ENCODE measurements at regions not wholly inside any gene's neighbourhood (a gene's known extent, or its start where the extent isn't known, plus 50 kb on each side); places are given as distances from the start of the nearest gene placed in this dataset.

- no peaks in the 10 kb centered on the region for H3K27me3 ChIP-seq (ENCODE audit: insufficient read depth)
- no peak overlapping the region for H3K4me3 ChIP-seq
- H3K4me1 Mint-ChIP-seq = no peaks in the 10 kb centered on the region
- H3K79me2 ChIP-seq (replicated peaks; ENCODE audit: insufficient read depth) = no peaks in the 10 kb centered on the region
- no peak overlapping the region for H3K27ac Mint-ChIP-seq
- DNase-seq (ENCODE audit: low spot score) (no peak), ATAC-seq (no peak)
- H3F3A ChIP-seq (replicated peaks; ENCODE audit: low read depth) = no peaks in the 10 kb centered on the region
- peaks cover 14% of the 10 kb centered on the region for H3K27me3 Mint-ChIP-seq (ENCODE audit: insufficient read depth, low read depth, poor library complexity)
- H3K27ac ChIP-seq (ENCODE audit: low read depth) = no peak overlapping the region
- H2AFZ ChIP-seq = no peak overlapping the region
- H3K9me3 Mint-ChIP-seq = peaks cover 41% of the 10 kb centered on the region
- no peak overlapping the region for H3K4me2 ChIP-seq
- H4K20me1 ChIP-seq (replicated peaks; ENCODE audit: insufficient read depth) = no peaks in the 10 kb centered on the region
- H3K36me3 Mint-ChIP-seq (ENCODE audit: low read depth) = peaks cover 54% of the 10 kb centered on the region
- H3K9me2 ChIP-seq (ENCODE audit: insufficient read depth) = no peaks in the 10 kb centered on the region
- TF ChIP-seq NANOG (IDR thresholded peaks at IDR 0.05; ENCODE audit: borderline replicate concordance) (no peak), ZNF462 (CRISPR knock-in tag; IDR thresholded peaks at IDR 0.05) (no peak), ZNF331 (CRISPR knock-in tag; IDR thresholded peaks at IDR 0.05; ENCODE audit: low read depth) (no peak), EZH2phosphoT487 (IDR thresholded peaks at IDR 0.05; ENCODE audit: unreplicated experiment) (no peak), REST (IDR thresholded peaks at IDR 0.05; ENCODE audit: unreplicated experiment) (no peak), STAT1 (IDR thresholded peaks at IDR 0.05; ENCODE audit: unreplicated experiment) (no peak), ETS1 (IDR thresholded peaks at IDR 0.05) (no peak), EZH2 (IDR thresholded peaks at IDR 0.05; ENCODE audit: low read depth, unreplicated experiment) (no peak), JUNB (IDR thresholded peaks at IDR 0.05; ENCODE audit: unreplicated experiment) (no peak), CREB1 (CRISPR knock-in tag; IDR thresholded peaks at IDR 0.05; ENCODE audit: low read depth) (no peak), POLR2AphosphoS5 (IDR thresholded peaks at IDR 0.05; ENCODE audit: low read depth) (no peak), ZNF114 (CRISPR knock-in tag; IDR thresholded peaks at IDR 0.05) (no peak)
- TF ChIP-seq, protein P1, sequence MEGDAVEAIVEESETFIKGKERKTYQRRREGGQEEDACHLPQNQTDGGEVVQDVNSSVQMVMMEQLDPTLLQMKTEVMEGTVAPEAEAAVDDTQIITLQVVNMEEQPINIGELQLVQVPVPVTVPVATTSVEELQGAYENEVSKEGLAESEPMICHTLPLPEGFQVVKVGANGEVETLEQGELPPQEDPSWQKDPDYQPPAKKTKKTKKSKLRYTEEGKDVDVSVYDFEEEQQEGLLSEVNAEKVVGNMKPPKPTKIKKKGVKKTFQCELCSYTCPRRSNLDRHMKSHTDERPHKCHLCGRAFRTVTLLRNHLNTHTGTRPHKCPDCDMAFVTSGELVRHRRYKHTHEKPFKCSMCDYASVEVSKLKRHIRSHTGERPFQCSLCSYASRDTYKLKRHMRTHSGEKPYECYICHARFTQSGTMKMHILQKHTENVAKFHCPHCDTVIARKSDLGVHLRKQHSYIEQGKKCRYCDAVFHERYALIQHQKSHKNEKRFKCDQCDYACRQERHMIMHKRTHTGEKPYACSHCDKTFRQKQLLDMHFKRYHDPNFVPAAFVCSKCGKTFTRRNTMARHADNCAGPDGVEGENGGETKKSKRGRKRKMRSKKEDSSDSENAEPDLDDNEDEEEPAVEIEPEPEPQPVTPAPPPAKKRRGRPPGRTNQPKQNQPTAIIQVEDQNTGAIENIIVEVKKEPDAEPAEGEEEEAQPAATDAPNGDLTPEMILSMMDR (conservative IDR thresholded peaks at IDR 0.05; ENCODE audit: low read depth in 2 of 2) = no peak
- H3K4me3 Mint-ChIP-seq = no peak overlapping the region
- no peaks in the 10 kb centered on the region for H3K4me1 ChIP-seq (ENCODE audit: insufficient read depth)
- H3K36me3 ChIP-seq (ENCODE audit: insufficient read depth) = no peaks in the 10 kb centered on the region
Observed at GRCh38 chr22:47398921-47399790, 636.7 kb downstream of the TBC1D22A start.

Measured in GM23338 (cell line).